ENCODE measurements at regions not wholly inside any gene's neighbourhood (a gene's known extent, or its start where the extent isn't known, plus 50 kb on each side); places are given as distances from the start of the nearest gene placed in this dataset.

DNA sequence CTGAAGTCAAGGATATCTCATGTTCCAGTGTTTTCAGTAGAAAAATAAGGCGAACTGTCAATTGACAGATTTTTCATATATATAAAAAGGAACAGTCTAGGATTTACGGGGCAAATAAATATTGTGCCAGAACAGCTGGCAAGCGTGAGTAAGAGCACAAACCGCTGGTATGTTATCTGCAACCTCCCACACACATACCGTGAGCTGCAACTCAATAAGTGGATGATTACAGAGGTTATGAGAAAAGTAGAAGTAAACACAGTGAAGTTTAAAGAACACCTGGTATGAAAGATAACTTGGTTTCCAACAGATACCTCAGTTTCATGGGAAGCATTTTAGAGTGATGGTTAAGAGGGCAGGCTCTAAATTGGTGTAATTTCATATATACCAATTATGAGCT lies 733.4 kb downstream of the TUSC7 start:
- FAIRE-seq, result no peak
- intact Hi-C loops (cut with DNase I), result no loop called here
- no peaks in the 10 kb centered on the region for H3K27me3 ChIP-seq (ENCODE audit: control insufficient read depth, insufficient read depth, low read length)
- no peak for TF ChIP-seq CTCF (IDR thresholded peaks at IDR 0.05; ENCODE audit: borderline replicate concordance, extremely low read depth, insufficient read depth)
- no peak overlapping the region for H3K9ac ChIP-seq (ENCODE audit: low read length in 3 of 3)
- H3K4me1 ChIP-seq (ENCODE audit: control insufficient read depth in 2 of 3, insufficient read depth in 2 of 3, low read depth in 1 of 3, low read length in 3 of 3), result no peaks in the 10 kb centered on the region
- DNase-seq, result peak in 1 of 5 donors; percentile 42
- no peaks in the 10 kb centered on the region for H3K36me3 ChIP-seq (ENCODE audit: control insufficient read depth in 2 of 3, insufficient read depth in 3 of 3, low read length in 3 of 3)
- H3K27ac ChIP-seq (ENCODE audit: low read depth in 2 of 2, low read length in 2 of 2), result no peak overlapping the region
- no peaks in the 10 kb centered on the region for H3K9me3 ChIP-seq (ENCODE audit: control insufficient read depth in 2 of 3, insufficient read depth in 1 of 3, low read length in 3 of 3)
- no peak overlapping the region for H3K4me3 ChIP-seq (ENCODE audit: low read length in 3 of 3)

DNA sequence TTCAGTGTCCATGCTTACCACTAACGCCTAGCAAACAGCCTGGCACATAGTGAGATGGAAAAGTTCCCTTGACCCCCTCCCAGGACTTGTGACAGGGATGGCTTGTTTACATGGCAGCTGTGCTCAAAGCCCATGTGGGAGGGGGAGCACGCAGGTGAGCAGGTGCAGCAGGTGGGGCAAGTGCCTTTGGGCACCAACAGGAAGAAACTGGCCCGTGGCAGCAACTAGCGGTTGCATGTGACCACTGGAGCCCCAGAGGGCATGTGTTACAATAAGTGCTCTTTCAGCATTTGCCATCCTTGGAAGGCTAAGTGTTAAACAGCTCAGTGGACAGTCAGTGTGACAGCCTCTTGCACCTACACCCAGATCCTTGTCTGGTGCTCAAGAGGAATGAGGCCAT lies 734.6 kb downstream of the TUSC7 start:
- FAIRE-seq (no peak), DNase-seq (peak in 1 of 5 donors; percentile 29)
- H3K36me3 ChIP-seq (ENCODE audit: control insufficient read depth in 2 of 3, insufficient read depth in 3 of 3, low read length in 3 of 3), result no peaks in the 10 kb centered on the region
- intact Hi-C loops (cut with DNase I), result no loop called here
- H3K4me1 ChIP-seq (ENCODE audit: control insufficient read depth in 2 of 3, insufficient read depth in 2 of 3, low read depth in 1 of 3, low read length in 3 of 3), result no peaks in the 10 kb centered on the region
- no peaks in the 10 kb centered on the region for H3K9me3 ChIP-seq (ENCODE audit: control insufficient read depth in 2 of 3, insufficient read depth in 1 of 3, low read length in 3 of 3)
- no peak overlapping the region for H3K27ac ChIP-seq (ENCODE audit: low read depth in 2 of 2, low read length in 2 of 2)
- H3K9ac ChIP-seq (ENCODE audit: low read length in 3 of 3), result no peak overlapping the region
- no peak for TF ChIP-seq CTCF (IDR thresholded peaks at IDR 0.05; ENCODE audit: borderline replicate concordance, extremely low read depth, insufficient read depth)
- no peaks in the 10 kb centered on the region for H3K27me3 ChIP-seq (ENCODE audit: control insufficient read depth, insufficient read depth, low read length)
- no peak overlapping the region for H3K4me3 ChIP-seq (ENCODE audit: low read length in 3 of 3)

- H3K4me1 ChIP-seq (ENCODE audit: control insufficient read depth in 2 of 3, insufficient read depth in 2 of 3, low read depth in 1 of 3, low read length in 3 of 3), result no peaks in the 10 kb centered on the region
- no peak overlapping the region for H3K4me3 ChIP-seq (ENCODE audit: low read length in 3 of 3)
- no peaks in the 10 kb centered on the region for H3K36me3 ChIP-seq (ENCODE audit: control insufficient read depth in 2 of 3, insufficient read depth in 3 of 3, low read length in 3 of 3)
- FAIRE-seq, result no peak
- no peak for TF ChIP-seq CTCF (IDR thresholded peaks at IDR 0.05; ENCODE audit: borderline replicate concordance, extremely low read depth, insufficient read depth)
- H3K27me3 ChIP-seq (ENCODE audit: control insufficient read depth, insufficient read depth, low read length), result no peaks in the 10 kb centered on the region
- no peak overlapping the region for H3K9ac ChIP-seq (ENCODE audit: low read length in 3 of 3)
- no peak for DNase-seq
- no peaks in the 10 kb centered on the region for H3K9me3 ChIP-seq (ENCODE audit: control insufficient read depth in 2 of 3, insufficient read depth in 1 of 3, low read length in 3 of 3)
- intact Hi-C loops (cut with DNase I), result no loop called here
- no peak overlapping the region for H3K27ac ChIP-seq (ENCODE audit: low read depth in 2 of 2, low read length in 2 of 2)
Observed at GRCh38 chr3:117447419-117447818, 737.8 kb downstream of the TUSC7 start.

DNA sequence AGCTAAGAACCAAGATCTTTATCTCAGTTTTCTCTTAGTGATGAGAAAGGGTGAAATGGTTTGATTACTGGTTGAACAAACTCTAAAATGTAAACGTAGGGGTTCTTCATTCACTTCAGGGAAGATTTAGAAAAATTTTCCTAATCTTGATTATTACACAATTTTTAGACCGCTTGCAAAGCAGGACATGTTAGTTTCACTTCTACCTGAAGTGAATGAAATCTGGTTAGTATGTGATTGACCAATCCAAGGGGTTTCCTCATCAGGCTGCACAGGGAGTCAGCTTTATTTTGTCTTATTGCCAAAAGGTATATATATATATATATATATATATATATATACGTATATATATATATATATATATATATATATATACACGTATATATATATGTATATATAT lies 740.4 kb downstream of the TUSC7 start:
- no peak for FAIRE-seq

More for the DNA sequence above, 740.4 kb downstream of the TUSC7 start:
- Histone ChIP-seq H3K27me3 (ENCODE audit: control insufficient read depth, insufficient read depth, low read length) (no peaks in the 10 kb centered on the region), H3K36me3 (ENCODE audit: control insufficient read depth in 2 of 3, insufficient read depth in 3 of 3, low read length in 3 of 3) (no peaks in the 10 kb centered on the region), H3K9me3 (ENCODE audit: control insufficient read depth in 2 of 3, insufficient read depth in 1 of 3, low read length in 3 of 3) (no peaks in the 10 kb centered on the region), H3K4me1 (ENCODE audit: control insufficient read depth in 2 of 3, insufficient read depth in 2 of 3, low read depth in 1 of 3, low read length in 3 of 3) (no peaks in the 10 kb centered on the region), H3K27ac (ENCODE audit: low read depth in 2 of 2, low read length in 2 of 2) (no peak overlapping the region), H3K4me3 (ENCODE audit: low read length in 3 of 3) (no peak overlapping the region), H3K9ac (ENCODE audit: low read length in 3 of 3) (no peak overlapping the region)
- no peak for TF ChIP-seq CTCF (IDR thresholded peaks at IDR 0.05; ENCODE audit: borderline replicate concordance, extremely low read depth, insufficient read depth)
- intact Hi-C loops (cut with DNase I), result no loop called here
- DNase-seq, result no peak

Measured in kidney (tissue), 13 donors.